ENCODE measurements at regions not wholly inside any gene's neighbourhood (a gene's known extent, or its start where the extent isn't known, plus 50 kb on each side); places are given as distances from the start of the nearest gene placed in this dataset.
"Not testable (repeated sequence)": the region's sequence is repeated elsewhere in the genome, so short reads cannot be mapped to it uniquely, and the experiment has no call there.

DNA sequence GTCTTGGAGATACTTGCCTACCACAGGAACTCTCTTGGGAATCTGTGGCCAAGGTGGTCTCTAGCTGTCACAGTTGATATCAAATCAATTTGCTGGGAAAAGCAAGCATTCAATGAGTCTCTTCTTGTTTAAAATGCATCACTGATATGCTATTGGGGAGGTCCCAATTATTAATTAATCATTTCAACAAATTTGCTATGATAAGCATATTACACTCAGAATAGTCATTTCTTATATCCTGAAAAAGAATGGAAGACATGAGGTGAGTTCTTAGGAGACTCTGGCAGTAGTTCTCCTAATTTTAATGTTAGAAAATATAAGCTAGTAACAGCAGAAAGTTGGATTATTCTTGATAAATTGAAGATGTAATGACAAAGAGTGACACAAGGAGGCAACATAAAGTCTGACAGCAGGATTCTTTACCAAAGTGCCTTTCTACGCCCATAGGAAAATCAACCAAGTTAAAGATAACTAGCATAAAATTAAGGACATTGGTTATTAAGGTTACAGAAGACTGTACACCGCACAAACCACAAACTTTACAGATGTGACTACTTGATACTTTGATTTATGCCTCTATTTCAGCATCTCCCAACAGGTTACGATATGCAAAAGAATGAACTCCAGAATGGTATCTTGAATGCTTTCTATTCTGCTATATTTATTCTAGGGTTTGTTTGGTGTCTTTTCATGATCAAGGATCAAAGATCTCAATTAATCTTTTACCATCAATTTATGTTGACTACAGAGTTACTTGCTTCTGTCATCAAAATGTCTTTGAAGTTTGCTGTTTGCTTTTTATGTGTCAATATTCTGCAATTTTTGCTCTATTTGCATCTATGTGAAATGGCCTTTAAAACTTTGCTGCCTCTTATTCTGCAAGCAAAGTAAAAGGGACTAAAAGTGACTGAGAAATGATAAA is 349.6 kb upstream of the CLEC14A start:
- Mint-ChIP-seq H3K9me3 (peaks cover 3% of the 10 kb centered on the region), H3K27me3 (no peaks in the 10 kb centered on the region), H3K4me1 (ENCODE audit: low read depth) (no peaks in the 10 kb centered on the region), H3K27ac (no peak overlapping the region), H3K4me3 (no peak overlapping the region), H3K36me3 (ENCODE audit: low read depth) (no peaks in the 10 kb centered on the region)

DNA sequence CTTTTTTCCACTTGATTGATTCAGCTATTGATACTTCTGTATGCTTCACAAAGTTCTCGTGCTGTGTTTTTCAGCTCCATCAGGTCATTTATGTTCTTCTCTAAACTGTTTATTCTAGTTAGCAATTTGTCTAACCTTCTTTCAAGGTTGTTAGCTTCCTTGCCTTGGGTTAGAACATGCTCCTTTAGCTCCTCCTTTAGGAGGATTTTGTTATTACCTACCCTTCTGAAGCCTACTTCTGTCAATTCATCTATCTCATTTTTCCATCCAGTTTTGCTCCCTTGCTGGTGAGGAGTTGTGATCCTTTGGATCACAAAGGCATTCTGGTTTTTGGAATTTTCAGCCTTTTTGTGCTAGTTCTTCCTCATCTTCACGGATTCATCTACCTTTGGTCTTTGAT is 344.7 kb upstream of the CLEC14A start:
- not testable (repeated sequence) for H3K9me3 Mint-ChIP-seq; H3K27ac Mint-ChIP-seq; H3K4me3 Mint-ChIP-seq; H3K27me3 Mint-ChIP-seq; H3K4me1 Mint-ChIP-seq (ENCODE audit: low read depth); H3K36me3 Mint-ChIP-seq (ENCODE audit: low read depth)

DNA sequence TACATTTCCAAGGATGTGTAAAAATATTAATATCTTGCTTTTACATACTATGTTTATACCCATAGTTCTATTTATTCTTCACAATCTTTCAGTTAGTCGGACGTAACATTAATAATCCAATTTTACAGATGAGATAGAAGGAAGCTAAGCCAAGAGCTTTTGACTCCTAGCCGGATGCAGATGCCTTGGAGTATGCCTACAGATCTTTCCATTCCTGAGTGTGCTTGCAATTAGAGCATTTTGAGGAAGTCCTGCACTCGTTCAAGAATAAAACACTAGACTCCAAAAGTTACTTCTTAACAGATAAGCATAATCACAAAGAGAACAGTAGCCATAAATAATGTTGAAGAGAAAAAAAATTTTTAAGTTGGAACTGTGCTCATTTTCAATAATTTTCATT is 337.6 kb upstream of the CLEC14A start:
- no peaks in the 10 kb centered on the region for H3K27me3 Mint-ChIP-seq
- H3K9me3 Mint-ChIP-seq = peaks cover 3% of the 10 kb centered on the region
- no peaks in the 10 kb centered on the region for H3K36me3 Mint-ChIP-seq (ENCODE audit: low read depth)
- H3K4me3 Mint-ChIP-seq = no peak overlapping the region
- H3K4me1 Mint-ChIP-seq (ENCODE audit: low read depth) = no peaks in the 10 kb centered on the region
- no peak overlapping the region for H3K27ac Mint-ChIP-seq

DNA sequence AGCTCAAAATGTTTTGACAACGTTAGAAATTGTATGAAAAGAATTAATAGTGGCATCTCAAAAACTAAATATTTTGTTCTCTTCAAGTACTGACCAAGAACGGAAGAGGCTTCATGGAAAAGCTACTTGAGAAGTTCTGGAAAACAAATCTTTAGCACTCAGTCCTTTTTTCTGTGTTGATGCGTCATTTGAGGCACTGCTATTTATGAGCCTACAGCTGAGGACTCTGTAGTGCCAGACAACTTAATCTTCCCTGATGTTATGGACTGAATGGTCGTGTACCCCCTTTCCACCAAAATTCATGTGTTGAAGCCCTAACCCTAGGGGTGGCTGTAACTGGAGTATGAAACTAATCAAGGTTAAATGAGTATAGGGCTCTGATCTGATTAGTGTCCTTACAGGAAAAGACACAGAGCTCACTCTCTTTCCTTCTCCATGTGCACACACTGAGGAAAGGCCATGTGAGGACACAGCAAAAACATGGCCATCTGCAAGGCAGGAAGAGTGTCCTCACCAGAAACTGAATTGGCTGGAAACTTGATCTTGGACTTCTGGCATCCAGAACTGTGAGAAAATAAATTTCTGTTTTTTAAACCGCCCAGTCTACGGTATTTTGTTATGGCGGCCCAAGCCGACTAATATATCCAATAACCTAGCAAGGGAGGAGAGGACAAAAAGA is 337.0 kb upstream of the CLEC14A start:
- no peak overlapping the region for H3K27ac Mint-ChIP-seq
- H3K9me3 Mint-ChIP-seq = peaks cover 3% of the 10 kb centered on the region
- H3K27me3 Mint-ChIP-seq = no peaks in the 10 kb centered on the region
- H3K4me1 Mint-ChIP-seq (ENCODE audit: low read depth) = no peaks in the 10 kb centered on the region
- no peaks in the 10 kb centered on the region for H3K36me3 Mint-ChIP-seq (ENCODE audit: low read depth)
- no peak overlapping the region for H3K4me3 Mint-ChIP-seq

DNA sequence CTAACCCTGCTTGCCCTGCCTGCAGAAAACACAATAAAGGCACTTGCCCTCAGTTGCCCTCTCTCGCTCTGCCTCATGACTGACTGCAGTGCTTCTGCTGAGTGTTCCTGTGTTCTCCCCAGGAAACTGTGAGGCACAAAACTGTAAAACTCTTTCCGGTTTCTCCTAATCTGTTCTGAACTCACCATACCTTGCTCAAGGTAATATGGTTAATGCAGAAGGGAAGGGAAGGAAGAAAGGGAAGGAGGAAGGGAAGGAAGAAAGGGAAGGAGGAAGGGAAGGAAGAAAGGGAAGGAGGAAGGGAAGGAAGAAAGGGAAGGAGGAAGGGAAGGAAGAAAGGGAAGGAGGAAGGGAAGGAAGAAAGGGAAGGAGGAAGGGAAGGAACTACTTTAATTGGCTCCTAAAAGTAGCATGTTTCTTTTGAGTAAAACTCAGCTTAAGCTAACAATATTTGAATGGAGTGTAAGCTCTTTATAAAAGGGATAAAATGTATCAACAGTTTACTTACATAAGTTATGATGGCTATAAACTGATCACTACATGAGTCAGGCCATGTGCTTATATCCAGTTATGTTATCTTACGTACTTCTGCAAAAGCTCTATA is 334.0 kb upstream of the CLEC14A start:
- no peak overlapping the region for H3K27ac Mint-ChIP-seq
- H3K9me3 Mint-ChIP-seq = peaks cover under 1% of the 10 kb centered on the region
- no peaks in the 10 kb centered on the region for H3K4me1 Mint-ChIP-seq (ENCODE audit: low read depth)
- H3K27me3 Mint-ChIP-seq = no peaks in the 10 kb centered on the region
- H3K36me3 Mint-ChIP-seq (ENCODE audit: low read depth) = no peaks in the 10 kb centered on the region
- no peak overlapping the region for H3K4me3 Mint-ChIP-seq

DNA sequence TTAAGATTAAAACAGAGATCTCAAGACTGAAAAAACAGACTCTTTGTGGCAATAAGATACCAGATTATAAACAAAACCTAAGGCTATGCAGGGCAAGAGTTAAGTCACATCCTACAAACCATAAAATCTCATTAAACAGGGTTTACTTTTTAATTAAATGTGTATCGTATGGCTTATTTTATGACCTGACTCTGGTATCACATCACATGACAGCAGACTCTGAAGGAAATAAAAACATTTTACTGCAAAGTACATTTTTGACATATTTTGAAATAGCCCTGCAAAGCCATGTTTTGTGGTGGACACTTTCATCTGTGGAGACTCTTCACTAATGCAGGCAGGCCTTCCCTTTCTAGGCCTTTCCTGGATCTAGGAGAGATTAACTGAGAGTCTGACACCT is 327.6 kb upstream of the CLEC14A start:
- Mint-ChIP-seq H3K4me3 (no peak overlapping the region), H3K4me1 (ENCODE audit: low read depth) (no peaks in the 10 kb centered on the region), H3K9me3 (no peaks in the 10 kb centered on the region), H3K27ac (no peak overlapping the region), H3K36me3 (ENCODE audit: low read depth) (no peaks in the 10 kb centered on the region), H3K27me3 (no peaks in the 10 kb centered on the region)

DNA sequence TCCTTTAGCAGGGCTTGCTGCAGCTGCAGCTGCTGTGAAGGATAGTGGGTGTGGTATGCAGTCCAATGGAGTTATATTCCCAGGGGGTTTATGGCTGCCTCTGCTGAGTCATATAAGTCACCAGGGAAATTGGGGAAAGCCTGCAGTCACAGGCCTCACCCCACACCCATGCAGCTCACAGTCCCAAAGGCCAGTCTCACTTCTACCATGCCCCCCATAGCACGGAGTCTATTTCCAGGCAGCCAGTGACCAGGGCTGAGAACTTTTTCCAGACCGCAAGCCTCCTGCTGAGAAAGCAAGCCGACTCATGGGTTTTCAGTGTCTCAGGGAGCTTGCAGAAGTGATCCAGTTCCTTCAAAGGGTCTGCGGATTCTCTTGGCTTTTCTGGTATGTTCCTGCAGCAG is 322.4 kb upstream of the CLEC14A start:
- Mint-ChIP-seq H3K36me3 (ENCODE audit: low read depth) (no peaks in the 10 kb centered on the region), H3K4me1 (ENCODE audit: low read depth) (no peaks in the 10 kb centered on the region), H3K27ac (no peak overlapping the region), H3K4me3 (no peak overlapping the region), H3K9me3 (peaks cover 7% of the 10 kb centered on the region), H3K27me3 (no peaks in the 10 kb centered on the region)

DNA sequence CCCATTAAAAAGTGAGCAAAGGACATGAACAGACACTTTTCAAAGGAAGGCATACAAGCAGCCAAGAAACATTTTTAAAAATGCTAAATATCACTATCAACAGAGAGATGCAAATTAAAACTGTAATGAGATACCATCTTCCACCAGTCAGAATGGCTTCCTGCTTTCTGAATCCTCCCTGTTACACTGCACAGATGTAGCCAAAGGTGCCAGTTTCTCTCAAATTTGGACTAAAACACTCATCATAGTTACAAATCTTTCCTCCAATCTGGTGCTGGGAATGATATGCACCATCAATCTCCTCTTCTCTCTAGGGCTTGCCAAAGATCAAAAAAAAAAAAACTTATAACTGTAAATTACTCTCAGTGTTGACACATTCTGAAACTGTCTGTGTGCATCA is 311.8 kb upstream of the CLEC14A start:
- H3K27ac Mint-ChIP-seq = no peak overlapping the region
- H3K4me1 Mint-ChIP-seq (ENCODE audit: low read depth) = no peaks in the 10 kb centered on the region
- no peaks in the 10 kb centered on the region for H3K9me3 Mint-ChIP-seq
- H3K4me3 Mint-ChIP-seq = no peak overlapping the region
- H3K27me3 Mint-ChIP-seq = no peaks in the 10 kb centered on the region
- H3K36me3 Mint-ChIP-seq (ENCODE audit: low read depth) = no peaks in the 10 kb centered on the region

DNA sequence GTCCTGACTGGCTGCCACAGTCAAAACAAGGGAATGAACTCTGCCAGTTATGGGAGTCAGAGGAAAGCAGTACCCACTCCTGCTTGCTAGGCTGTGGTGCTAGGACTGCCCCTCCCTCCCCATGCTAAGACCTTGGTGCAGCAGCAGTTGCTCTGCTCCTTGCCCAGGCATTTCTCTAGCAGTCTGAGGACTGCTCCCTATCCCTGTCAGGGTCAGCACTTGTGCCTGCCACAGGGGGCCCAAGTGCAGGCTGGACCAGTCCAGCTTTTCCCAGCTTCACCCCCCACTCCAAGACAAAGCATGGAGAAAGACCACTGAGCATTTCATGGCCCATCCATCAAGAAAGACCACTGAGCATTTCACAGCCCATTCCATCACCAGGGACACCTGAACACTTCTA is 305.8 kb upstream of the CLEC14A start:
- no peaks in the 10 kb centered on the region for H3K4me1 Mint-ChIP-seq (ENCODE audit: low read depth)
- peaks cover 16% of the 10 kb centered on the region for H3K9me3 Mint-ChIP-seq
- H3K4me3 Mint-ChIP-seq = no peak overlapping the region
- H3K36me3 Mint-ChIP-seq (ENCODE audit: low read depth) = no peaks in the 10 kb centered on the region
- H3K27ac Mint-ChIP-seq = no peak overlapping the region
- H3K27me3 Mint-ChIP-seq = no peaks in the 10 kb centered on the region

DNA sequence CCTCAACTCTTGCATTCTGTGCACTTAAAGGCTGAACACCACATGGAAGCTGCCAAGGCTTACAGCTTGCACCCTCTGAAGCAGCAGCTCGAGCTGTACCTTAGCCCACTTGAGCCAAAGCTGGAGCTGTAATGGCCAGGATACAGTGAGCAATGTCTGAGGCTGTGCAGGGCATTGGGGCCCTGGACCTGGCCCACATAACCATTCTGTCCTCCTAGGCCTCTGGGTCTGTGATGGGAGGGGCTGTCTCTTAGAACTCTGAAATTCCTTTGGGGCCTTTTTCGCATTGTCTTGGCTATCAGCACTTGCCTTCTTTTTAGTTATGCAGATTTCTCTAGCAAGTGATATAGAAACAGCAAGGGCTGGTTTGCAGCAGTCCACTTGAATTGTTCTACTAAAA is 303.8 kb upstream of the CLEC14A start:
- H3K27ac Mint-ChIP-seq = no peak overlapping the region
- no peaks in the 10 kb centered on the region for H3K27me3 Mint-ChIP-seq

DNA sequence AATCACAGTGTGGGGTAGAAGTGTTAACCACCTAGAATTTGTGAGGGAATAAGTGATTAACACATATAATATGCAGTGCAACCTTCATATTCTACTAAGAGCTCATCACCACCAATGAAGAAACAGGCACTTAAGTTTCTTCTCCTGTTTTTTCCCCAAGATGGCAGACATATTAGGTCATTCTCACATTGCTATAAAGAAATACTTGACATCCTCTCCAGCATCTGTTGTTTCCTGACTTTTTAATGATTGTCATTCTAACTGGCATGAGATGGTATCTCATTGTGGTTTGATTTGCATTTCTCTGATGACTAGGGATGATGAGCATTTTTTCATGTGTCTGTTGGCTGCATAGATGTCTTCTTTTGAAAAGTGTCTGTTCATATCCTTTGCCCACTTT is 301.5 kb upstream of the CLEC14A start:
- not testable (repeated sequence) for H3K27ac Mint-ChIP-seq; H3K36me3 Mint-ChIP-seq (ENCODE audit: low read depth); H3K4me3 Mint-ChIP-seq; H3K27me3 Mint-ChIP-seq; H3K4me1 Mint-ChIP-seq (ENCODE audit: low read depth)
- H3K9me3 Mint-ChIP-seq = peaks cover 16% of the 10 kb centered on the region

More for the DNA sequence above, 303.8 kb upstream of the CLEC14A start:
- Mint-ChIP-seq H3K4me3 (no peak overlapping the region), H3K36me3 (ENCODE audit: low read depth) (no peaks in the 10 kb centered on the region), H3K4me1 (ENCODE audit: low read depth) (no peaks in the 10 kb centered on the region), H3K9me3 (peaks cover 16% of the 10 kb centered on the region)

DNA sequence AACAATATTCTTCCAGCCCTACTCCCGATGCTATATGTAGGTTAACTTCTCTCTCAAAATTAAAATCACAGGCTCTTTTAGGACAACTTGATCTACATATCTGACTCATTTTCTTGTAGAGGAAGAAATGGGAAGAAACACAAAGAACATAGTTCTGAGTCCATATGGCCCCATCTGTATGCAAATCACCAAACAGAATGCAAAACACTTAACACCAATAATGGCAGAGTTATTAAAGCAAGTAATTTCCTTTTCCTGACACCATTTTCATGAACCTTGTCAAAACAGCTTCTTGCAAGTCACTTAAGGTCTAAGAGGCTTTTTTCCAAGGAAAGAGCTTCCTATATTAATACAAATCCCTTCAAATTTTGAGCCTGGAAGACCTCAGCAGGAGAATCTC is 300.4 kb upstream of the CLEC14A start:
- Mint-ChIP-seq H3K27ac (no peak overlapping the region), H3K27me3 (no peaks in the 10 kb centered on the region), H3K4me1 (ENCODE audit: low read depth) (no peaks in the 10 kb centered on the region), H3K9me3 (peaks cover 16% of the 10 kb centered on the region), H3K4me3 (no peak overlapping the region), H3K36me3 (ENCODE audit: low read depth) (no peaks in the 10 kb centered on the region)

DNA sequence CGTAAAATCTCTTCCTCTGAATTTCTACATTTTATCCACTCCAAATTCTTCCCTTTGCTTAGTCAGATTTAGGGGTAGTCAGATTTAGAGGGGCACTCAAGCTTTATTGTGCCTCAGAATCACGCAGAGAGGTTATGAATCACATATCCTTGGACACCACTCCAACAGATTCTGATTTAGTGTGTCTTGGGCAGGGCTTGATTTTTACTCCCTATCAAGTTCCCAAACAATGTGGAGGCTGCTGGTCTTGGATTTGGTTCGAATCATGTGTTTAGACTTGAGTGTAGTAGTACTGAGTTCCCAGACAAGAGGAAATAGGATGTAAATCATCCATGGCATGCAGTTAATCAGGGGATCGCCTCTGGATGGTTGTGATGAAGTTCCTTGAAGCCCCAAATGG is 298.1 kb upstream of the CLEC14A start:
- Mint-ChIP-seq H3K4me1 (ENCODE audit: low read depth) (no peaks in the 10 kb centered on the region), H3K9me3 (peaks cover 8% of the 10 kb centered on the region), H3K27me3 (no peaks in the 10 kb centered on the region), H3K4me3 (no peak overlapping the region), H3K27ac (no peak overlapping the region), H3K36me3 (ENCODE audit: low read depth) (no peaks in the 10 kb centered on the region)

DNA sequence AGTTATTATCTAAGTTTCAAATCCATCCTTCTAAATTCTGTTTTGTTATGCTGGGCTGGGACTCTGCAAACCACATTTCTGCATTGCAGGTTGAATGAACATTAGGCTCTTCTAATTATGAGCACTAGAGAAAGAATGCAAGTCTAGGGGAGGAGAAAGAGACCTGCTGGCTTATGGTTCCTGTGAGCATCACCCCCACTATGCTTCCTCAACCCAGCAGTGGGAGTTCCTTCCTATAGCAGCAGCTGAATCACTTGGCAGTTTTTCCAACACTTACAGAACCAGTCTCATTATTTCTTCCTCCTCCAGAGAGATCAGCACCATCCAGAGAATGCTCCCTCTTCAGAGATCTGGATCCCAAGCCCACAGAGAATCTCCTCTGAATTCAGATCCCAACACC is 297.7 kb upstream of the CLEC14A start:
- Mint-ChIP-seq H3K4me1 (ENCODE audit: low read depth) (no peaks in the 10 kb centered on the region), H3K27me3 (no peaks in the 10 kb centered on the region), H3K4me3 (no peak overlapping the region), H3K9me3 (peaks cover 4% of the 10 kb centered on the region), H3K36me3 (ENCODE audit: low read depth) (no peaks in the 10 kb centered on the region), H3K27ac (no peak overlapping the region)

DNA sequence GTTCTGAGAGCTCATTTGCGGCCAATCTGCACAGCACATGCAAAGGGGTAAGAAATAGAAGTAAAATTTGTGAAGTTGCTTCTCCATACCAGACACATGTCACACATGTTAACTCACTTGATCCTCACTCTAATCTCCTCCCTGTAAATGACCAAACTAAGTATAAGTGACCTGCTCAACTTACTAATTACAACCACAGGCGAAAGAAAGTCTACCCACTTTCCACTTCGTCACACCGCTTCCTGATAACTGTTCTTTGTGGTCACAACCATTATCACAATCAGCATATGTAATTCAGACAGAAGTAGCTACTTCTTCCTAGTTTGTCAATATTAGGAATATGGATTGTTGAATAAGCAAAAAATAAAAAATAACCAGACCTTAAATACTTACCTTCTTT is 293.7 kb upstream of the CLEC14A start:
- no peaks in the 10 kb centered on the region for H3K36me3 Mint-ChIP-seq (ENCODE audit: low read depth)

More for the DNA sequence above, 293.7 kb upstream of the CLEC14A start:
- no peak overlapping the region for H3K4me3 Mint-ChIP-seq
- no peaks in the 10 kb centered on the region for H3K9me3 Mint-ChIP-seq
- no peak overlapping the region for H3K27ac Mint-ChIP-seq
- no peaks in the 10 kb centered on the region for H3K27me3 Mint-ChIP-seq
- no peaks in the 10 kb centered on the region for H3K4me1 Mint-ChIP-seq (ENCODE audit: low read depth)

Data from stimulated activated naive CD8-positive, alpha-beta T cell treated with anti-CD3 and anti-CD28 coated beads, Interleukin-15, Interleukin-2, amounts not matched to agents 100 ng/mL and 50 ng/mL, for 24 hours (primary cell).